Uterus (tissue), 3 donors: ENCODE measurements at regions not wholly inside any gene's neighbourhood (a gene's known extent, or its start where the extent isn't known, plus 50 kb on each side); places are given as distances from the start of the nearest gene placed in this dataset.
"Not testable (repeated sequence)": the region's sequence is repeated elsewhere in the genome, so short reads cannot be mapped to it uniquely, and the experiment has no call there.

ENCODE experiments used
- DNase-seq, 2 donors: peaks; one replicate each; pipeline ENCODE4 v3.0.0-alpha.2; 2019 to 2020
- H3K27ac ChIP-seq, 2 donors: fragments of 200-600 bp; sonication (generic); 1 replicate in 1 of 2; 2 replicates in 1 of 2; pipeline ENCODE4 v1.5.1; 2016 to 2018
- H3K27me3 ChIP-seq, 2 donors: fragments of 200-600 bp; sonication (generic); one replicate each; pipeline ENCODE4 v1.5.1; 2018 to 2019; ENCODE audit warnings: control low read depth in 1 of 2
- H3K36me3 ChIP-seq, 2 donors: fragments of 200-600 bp; sonication (generic); one replicate each; pipeline ENCODE4 v1.5.1; 2019; ENCODE audit warnings: control low read depth in 1 of 2
- H3K4me1 ChIP-seq, 2 donors: fragments of 200-600 bp; sonication (generic); one replicate each; pipeline ENCODE4 v1.5.1; 2018 to 2019; ENCODE audit warnings: control low read depth in 1 of 2
- H3K4me3 ChIP-seq, 2 donors: fragments of 200-600 bp; sonication (generic); 1 replicate in 1 of 2; 2 replicates in 1 of 2; pipeline ENCODE4 v1.5.1; 2018 to 2019; ENCODE audit warnings: mild to moderate bottlenecking in 1 of 2
- H3K9me3 ChIP-seq, 2 donors: fragments of 200-600 bp; sonication (generic); one replicate each; pipeline ENCODE4 v1.5.1; 2019; ENCODE audit warnings: control low read depth in 1 of 2
- POLR2A ChIP-seq, 2 donors: fragments of 450-650 bp; IDR thresholded peaks; one replicate each; pipeline ENCODE4 v1.6.1; 2016; ENCODE audit warnings: antibody characterized with exemption in 2 of 2, mild to moderate bottlenecking in 1 of 2, moderate library complexity in 1 of 2
- intact Hi-C: fragments of 100-400 bp; cut with DNase I; formaldehyde crosslinking; loops from one replicate; pipeline ENCODE4 v1.15.1; 2023; ENCODE audit warnings: low total_unique reads
- TF ChIP-seq, protein P1 (sequence below), 4 experiments: fragments of 200-600 bp in 2 of 4; fragments of 450-650 bp in 2 of 4; sonication (generic) in 2 of 4; IDR thresholded peaks; one replicate each; pipeline ENCODE4 v1.5.1; 2016 to 2019; ENCODE audit warnings: antibody characterized with exemption in 4 of 4, mild to moderate bottlenecking in 2 of 4, moderate library complexity in 1 of 4
- donor health status: DM: yes; HTN: yes; CAD: no.

DNA sequence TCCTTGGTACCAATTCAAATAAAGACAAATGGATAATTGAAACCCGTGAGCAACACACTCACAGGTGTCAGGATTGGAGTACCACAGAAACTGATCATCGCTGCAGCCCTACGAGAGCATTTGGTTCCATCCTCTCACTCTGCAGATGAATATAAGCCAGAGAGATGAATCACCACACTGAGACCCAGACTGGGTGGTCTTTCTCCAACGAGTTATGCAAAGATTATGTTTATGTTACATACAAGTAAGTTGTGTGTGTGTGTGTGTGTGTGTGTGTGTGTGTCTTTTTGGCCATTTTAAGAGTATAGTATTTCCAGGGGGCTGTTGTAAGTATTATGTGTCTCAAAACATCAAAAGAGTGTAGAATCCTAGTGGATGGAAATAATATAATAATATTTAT is 329.5 kb upstream of the ZFP42 start:
- no peak for DNase-seq
- H3K4me3 ChIP-seq = no peak overlapping the region
- H3K9me3 ChIP-seq = no peaks in the 10 kb centered on the region
- no peak overlapping the region for H3K27ac ChIP-seq
- no peaks in the 10 kb centered on the region for H3K27me3 ChIP-seq
- H3K36me3 ChIP-seq = no peaks in the 10 kb centered on the region
- no peaks in the 10 kb centered on the region for H3K4me1 ChIP-seq
- intact Hi-C loops = no loop called here
- no peak for TF ChIP-seq POLR2A (IDR thresholded peaks at IDR 0.05)
- TF ChIP-seq, protein P1, sequence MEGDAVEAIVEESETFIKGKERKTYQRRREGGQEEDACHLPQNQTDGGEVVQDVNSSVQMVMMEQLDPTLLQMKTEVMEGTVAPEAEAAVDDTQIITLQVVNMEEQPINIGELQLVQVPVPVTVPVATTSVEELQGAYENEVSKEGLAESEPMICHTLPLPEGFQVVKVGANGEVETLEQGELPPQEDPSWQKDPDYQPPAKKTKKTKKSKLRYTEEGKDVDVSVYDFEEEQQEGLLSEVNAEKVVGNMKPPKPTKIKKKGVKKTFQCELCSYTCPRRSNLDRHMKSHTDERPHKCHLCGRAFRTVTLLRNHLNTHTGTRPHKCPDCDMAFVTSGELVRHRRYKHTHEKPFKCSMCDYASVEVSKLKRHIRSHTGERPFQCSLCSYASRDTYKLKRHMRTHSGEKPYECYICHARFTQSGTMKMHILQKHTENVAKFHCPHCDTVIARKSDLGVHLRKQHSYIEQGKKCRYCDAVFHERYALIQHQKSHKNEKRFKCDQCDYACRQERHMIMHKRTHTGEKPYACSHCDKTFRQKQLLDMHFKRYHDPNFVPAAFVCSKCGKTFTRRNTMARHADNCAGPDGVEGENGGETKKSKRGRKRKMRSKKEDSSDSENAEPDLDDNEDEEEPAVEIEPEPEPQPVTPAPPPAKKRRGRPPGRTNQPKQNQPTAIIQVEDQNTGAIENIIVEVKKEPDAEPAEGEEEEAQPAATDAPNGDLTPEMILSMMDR (IDR thresholded peaks at IDR 0.05) = no peak

DNA sequence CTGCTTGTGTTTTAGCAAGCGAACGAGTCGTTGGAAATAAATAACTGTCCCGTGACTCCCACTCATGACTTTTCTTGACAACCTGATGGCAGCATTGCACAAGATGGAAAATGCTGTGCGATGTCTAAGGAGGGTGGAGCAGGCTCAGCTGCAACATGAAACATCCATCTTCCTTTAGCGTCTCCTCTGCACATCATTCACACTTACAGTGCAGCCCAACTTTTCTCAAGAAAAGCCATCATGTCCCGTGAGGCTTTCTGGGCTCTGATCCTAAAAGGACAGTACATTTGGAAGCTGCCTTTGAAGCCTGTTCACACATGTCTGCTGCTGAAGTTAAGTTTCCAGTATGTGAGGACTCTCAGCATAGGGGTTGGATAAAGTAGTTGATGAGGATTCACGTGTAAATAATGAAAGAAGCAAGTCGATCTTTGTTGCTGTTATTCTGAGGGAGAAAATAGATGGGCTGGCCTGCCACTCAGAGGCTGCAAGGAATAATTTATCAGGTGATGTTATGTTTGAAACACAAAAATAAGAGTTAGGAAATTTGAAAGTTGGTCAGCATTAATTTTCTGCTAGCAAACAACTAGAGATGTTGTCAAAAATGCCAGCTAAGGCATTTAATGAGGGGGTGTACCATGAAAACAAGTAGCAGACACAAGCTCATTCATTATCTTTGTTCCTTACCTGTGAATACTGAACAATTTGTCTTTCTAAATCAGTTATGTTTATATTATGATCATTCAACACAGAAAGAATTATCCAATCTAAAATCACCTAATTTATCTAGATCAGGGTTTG is 328.7 kb upstream of the ZFP42 start:
- intact Hi-C loops = no loop called here
- no peak for TF ChIP-seq POLR2A (IDR thresholded peaks at IDR 0.05)
- TF ChIP-seq, protein P1 (IDR thresholded peaks at IDR 0.05) = no peak
- DNase-seq = no peak
- H3K4me1 ChIP-seq = no peaks in the 10 kb centered on the region
- H3K4me3 ChIP-seq = no peak overlapping the region
- H3K36me3 ChIP-seq = no peaks in the 10 kb centered on the region
- no peaks in the 10 kb centered on the region for H3K27me3 ChIP-seq
- no peak overlapping the region for H3K27ac ChIP-seq
- no peaks in the 10 kb centered on the region for H3K9me3 ChIP-seq

DNA sequence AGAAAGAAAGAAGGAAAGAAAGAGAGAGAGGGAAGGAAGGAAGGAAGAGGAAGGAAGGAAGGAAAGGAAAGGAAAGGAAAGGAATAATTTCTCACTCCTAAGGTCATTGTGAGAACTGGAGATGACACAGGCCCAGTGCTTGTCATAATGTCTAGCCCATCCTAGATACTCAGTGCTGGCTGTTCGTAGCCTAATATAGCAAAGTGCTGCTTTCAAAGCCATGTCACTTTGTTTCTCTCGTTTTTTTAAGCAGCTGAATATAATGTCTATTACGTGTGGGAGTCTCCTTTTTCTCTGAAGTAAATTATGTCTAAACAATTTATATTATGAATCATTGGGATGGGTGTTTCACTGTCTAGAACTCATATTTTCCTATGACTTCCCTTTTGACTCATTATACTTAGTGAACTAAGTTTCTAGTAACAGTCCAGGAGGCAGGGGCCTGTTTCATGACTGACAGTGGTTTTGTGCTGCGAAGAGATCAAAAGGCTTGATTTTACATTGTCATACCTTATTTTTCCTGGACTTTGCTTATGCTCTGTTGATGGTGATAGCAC is 327.0 kb upstream of the ZFP42 start:
- Histone ChIP-seq H3K27ac (no peak overlapping the region), H3K4me1 (no peaks in the 10 kb centered on the region), H3K27me3 (no peaks in the 10 kb centered on the region), H3K4me3 (no peak overlapping the region), H3K36me3 (no peaks in the 10 kb centered on the region), H3K9me3 (no peaks in the 10 kb centered on the region)
- intact Hi-C loops = no loop called here
- TF ChIP-seq, protein P1 (IDR thresholded peaks at IDR 0.05) = no peak
- no peak for TF ChIP-seq POLR2A (IDR thresholded peaks at IDR 0.05)
- no peak for DNase-seq

DNA sequence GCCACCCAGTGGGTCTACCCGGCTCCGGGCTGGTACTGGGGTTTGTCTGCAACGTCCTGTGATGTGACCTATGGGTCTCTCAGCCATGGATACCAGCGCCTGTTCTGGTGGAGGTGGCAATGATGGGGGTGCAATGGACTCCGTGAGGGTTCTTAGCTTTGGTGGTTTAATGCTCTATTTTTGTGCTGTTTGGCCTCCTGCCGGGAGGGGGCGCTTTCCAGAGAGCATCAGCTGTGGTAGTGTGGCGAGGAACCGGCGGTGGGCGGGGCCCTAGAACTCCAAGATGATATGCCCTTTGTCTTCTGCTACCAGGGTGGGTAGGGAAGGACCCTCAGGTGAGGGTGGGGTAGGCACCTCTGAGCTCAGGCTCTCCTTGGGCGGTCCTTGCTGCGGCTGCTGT is 324.1 kb upstream of the ZFP42 start:
- H3K36me3 ChIP-seq, DNase-seq, H3K27me3 ChIP-seq, H3K27ac ChIP-seq, H3K4me1 ChIP-seq, intact Hi-C loops, H3K9me3 ChIP-seq, H3K4me3 ChIP-seq: not testable (repeated sequence)

DNA sequence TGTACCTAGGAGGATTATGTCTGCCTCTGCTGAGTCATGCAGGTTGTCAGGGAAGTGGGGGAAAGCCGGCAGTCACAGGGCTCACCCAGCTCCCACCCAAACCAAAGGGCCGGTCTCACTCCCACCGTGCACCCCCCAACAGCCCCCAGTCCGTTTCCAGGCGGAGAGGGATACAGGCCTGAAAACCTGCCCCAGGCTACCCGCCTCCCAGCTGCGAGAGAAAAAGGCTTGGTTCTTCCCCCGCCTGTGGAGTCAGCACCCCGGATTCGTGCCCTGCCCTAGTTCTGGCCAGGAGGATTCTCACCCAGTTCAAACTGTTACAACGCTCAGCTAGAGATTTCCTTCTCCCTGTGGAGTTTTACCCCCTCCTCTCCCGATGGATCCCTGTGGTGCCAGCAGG is 323.6 kb upstream of the ZFP42 start:
- H3K9me3 ChIP-seq, intact Hi-C loops, H3K36me3 ChIP-seq, DNase-seq, H3K4me3 ChIP-seq, H3K4me1 ChIP-seq, H3K27ac ChIP-seq, H3K27me3 ChIP-seq: not testable (repeated sequence)

DNA sequence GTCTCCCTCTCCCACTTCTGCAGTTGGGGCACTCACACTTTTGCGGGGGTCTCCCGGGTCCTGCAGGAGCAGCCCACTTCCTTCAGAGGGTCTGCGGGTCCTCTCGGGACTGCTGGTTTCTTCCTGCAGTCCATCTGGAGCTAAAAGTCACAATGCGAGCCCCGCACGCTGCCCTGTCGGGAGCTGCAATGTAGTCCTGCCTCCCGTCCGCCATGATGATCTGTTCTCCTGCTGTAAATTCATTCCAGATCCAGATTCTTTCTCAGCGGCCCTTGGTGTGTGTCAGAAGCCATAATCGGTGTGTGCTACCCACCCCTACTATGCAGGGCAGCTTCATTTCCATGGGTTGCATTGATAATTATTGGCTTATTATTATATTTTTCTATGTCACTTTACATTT is 323.0 kb upstream of the ZFP42 start:
- H3K4me1 ChIP-seq, H3K27ac ChIP-seq, intact Hi-C loops, H3K9me3 ChIP-seq, DNase-seq, H3K36me3 ChIP-seq, H3K4me3 ChIP-seq, H3K27me3 ChIP-seq: not testable (repeated sequence)
